ENCODE measurements at regions not wholly inside any gene's neighbourhood (a gene's known extent, or its start where the extent isn't known, plus 50 kb on each side); places are given as distances from the start of the nearest gene placed in this dataset.

DNA sequence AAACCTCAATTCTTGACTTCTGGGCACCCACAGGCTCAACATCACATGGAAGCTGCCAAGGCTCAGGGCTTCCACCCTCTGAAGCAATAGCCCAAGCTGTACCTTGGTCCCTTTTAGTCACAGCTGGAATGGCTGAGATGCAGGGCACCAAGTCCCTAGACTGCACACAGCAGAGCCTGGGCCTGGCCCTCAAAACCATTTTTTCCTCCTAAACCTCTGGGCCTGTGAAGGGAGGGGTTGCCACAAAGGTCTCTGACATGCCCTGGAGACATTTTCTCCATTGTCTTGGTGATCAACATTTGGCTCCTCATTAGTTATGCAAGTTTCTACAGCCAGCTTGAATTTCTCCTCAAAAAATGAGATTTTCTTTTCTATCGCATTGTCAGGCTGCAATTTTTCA lies 382.7 kb upstream of the RASGEF1B start:
- DNase-seq: no peak

GRCh38 chr4:81852031-81852715 lies 380.5 kb upstream of the RASGEF1B start:
- no peak for DNase-seq

- no peak for DNase-seq
Measured at GRCh38 chr4:81850701-81851100, 379.0 kb upstream of the RASGEF1B start.

GRCh38 chr4:81845761-81846160 lies 374.1 kb upstream of the RASGEF1B start:
- DNase-seq: no peak

- no peak for DNase-seq
Measured at GRCh38 chr4:81845273-81845672, 373.6 kb upstream of the RASGEF1B start.

DNA sequence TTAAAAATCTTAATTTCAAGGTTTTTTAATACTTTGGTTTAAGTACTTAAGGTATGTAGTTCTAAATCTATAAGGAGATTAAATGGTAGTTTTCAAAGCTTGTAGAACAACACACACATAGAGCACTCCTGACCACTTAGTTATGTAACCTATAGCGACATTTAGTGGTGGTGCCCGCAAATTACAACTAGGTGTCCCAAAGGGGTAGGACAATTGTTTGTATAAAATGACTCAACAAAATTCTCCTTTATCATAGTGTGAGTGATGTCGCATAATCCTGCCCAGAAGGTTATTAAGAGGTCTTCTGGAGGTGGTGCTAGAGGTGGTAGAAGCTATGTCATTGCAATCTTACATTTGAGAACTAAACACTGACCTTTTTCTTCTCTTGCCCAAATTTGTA lies 373.0 kb upstream of the RASGEF1B start:
- DNase-seq: peak; percentile 85

- DNase-seq: peak; percentile 74
Measured at GRCh38 chr4:81839347-81840042, 367.8 kb upstream of the RASGEF1B start.

DNA sequence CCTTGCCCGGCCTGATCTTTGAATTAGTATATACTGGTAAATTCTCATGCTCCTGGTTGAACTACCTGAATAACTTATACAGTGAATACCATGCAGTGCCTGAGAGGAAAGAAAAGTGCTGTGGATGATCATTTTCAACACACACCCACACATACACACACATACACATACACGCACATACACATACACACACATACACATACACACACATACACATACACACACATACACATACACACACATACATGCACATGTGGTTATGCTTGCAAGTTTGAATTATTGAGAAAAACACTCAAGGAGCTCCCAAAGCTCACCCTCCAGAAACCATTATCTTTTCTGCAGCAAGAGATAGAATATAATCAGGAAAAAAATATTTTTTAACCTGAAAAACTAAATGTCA lies 366.9 kb upstream of the RASGEF1B start:
- DNase-seq: no peak

DNA sequence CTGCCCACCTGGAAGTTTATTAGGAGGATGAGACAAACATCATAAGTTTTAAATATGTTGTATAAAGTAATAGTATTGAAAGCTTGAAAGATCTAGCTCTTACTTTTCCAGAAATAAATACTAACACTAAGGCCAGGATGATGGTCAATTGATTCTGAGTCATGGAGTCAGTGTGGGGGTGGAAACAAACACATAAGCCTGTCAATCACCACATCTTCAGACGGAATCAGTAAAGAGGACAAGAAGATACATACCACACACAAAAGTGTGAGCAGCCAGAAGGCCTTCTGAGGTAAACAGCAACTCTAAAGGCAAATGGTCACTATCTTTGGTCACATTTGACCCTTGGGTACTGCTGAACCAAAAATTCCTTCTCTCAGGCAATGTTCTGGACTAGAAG lies 365.0 kb upstream of the RASGEF1B start:
- DNase-seq: no peak

- no peak for DNase-seq
Measured at GRCh38 chr4:81833576-81833975, 361.9 kb upstream of the RASGEF1B start.

DNA sequence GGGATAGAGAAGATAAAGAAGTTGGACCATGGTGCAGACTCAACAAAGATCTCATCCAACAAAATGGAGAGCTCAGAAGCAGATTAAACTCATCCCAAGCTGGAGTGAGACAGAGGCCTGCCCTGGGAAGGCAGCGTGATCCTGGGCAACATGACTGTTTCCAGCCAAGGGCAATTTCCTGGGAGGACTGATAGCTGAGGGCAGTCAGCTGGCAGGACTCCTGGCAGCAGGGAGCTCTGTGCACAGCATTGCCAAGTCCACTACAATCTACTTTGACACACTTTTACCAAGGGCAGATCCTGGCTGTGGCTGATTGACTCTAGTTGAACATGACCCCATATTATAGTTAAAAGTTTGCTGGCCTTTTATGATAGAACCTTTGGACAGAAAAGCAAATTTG lies 357.3 kb upstream of the RASGEF1B start:
- no peak for DNase-seq

GRCh38 chr4:81827577-81828202 lies 356.0 kb upstream of the RASGEF1B start:
- no peak for DNase-seq

DNA sequence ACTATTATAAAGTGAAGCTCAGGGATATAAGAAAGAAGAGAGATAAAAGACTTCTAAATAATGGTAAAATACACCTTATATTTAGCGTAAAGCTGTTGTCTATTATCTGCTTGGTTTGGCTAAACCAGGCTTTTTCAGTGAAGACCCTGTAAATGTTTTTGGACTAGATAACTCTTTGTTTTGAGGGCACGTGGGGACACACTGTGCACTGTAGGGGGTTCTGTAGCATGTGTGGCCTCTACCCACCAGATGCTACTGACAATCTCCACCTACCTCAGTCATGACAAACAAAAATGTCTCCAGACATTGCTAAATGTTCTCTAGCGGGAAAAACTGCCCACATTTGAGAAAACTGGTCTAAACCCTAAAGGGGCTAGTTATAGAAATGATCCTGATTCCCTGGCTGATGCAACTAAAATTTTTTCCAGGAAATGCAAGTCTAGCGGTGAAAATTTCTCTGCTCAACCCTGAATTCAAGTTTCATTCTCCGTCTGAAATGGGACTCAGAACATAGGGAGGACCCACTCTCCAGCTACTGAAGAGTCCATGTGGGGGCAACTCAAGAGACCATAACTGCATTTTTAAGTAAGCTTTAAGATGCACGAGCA lies 355.2 kb upstream of the RASGEF1B start:
- DNase-seq: no peak

- no peak for DNase-seq
Measured at GRCh38 chr4:81826335-81826734, 354.6 kb upstream of the RASGEF1B start.

- DNase-seq: no peak
Measured at GRCh38 chr4:81818385-81818920, 346.7 kb upstream of the RASGEF1B start.

GRCh38 chr4:81816031-81816761 lies 344.5 kb upstream of the RASGEF1B start:
- DNase-seq: no peak

DNA sequence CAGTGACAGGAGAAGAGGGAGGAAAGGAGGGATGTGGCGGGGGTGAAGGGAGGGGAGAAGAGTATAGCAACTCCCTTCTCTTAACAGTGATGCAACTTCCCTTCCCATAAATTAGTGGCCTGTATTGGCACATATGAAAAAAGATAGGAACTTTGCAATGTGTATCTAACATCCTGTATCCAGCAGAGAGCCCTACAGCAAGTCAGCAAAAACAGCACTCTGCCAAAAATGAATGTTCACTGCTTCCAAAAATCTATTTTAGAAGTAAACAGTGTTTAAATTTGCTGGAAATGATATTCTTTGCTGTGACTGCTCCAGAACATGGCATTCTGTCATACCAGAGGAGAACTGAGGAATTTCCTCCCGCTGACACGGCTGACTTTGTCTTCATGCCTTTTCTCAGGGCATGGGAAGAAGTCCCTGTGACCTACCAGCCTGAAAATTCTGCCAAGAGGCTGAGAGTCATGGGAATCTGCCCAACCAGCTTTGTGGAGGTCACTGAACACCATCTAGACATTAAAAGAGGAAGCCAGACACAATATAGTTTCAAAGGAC lies 343.4 kb upstream of the RASGEF1B start:
- DNase-seq: peak; percentile 46

DNA sequence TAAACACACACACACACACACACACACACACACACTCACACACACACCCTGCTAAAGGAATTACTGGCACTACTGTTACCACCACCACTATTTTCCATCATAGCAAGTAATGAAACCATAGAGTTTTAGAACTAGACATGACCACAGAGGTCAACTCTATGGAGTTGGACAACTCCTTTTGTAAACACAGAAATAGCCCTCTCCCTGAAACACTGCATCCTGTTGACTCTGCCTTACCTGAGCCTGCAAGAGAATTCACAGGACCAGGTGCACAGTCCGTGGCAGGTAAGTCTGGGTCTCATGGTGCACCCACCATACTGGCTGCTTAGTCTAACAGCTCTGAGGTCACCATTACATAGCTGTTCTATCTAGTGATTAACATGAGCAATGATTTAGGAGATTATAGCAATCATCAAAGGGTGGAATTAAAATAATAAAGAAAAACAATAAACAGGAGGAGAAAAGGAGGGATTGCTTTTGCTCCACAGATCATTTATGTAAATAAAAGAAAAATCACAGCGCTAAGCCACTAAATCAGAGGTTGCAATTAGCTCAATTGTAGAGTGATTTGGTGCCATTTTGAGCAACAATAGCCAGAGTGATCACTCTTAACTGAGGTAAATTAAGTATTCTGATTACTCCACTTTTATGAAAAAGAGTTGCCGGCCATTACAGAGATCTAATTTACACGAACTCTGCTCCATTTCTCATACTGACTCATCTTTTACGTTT lies 340.0 kb upstream of the RASGEF1B start:
- no peak for DNase-seq

- peak; percentile 8 for DNase-seq
Measured at GRCh38 chr4:81808011-81808672, 336.4 kb upstream of the RASGEF1B start.

GRCh38 chr4:81807386-81807785 lies 335.7 kb upstream of the RASGEF1B start:
- no peak for DNase-seq

DNA sequence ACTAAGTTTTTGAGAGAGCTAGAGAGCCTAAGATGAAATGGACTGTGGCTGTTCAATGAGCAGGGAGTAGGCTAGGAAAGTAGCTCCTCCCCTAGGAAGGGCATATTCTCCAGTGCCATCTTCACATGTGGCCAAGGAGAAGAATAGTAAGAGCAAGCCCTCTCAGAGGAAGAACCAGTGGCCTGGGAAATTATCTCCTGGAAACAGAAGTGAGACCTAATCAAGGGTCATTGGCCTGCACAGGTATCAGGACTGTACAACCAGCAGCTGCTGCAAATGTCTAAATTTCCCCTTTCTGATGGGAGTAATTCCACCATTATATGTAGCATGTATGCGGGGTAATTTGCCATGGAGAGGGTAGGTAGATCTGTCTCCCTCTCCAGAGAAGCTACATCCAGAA lies 334.8 kb upstream of the RASGEF1B start:
- DNase-seq: no peak
